ENCODE measurements at regions not wholly inside any gene's neighbourhood (a gene's known extent, or its start where the extent isn't known, plus 50 kb on each side); places are given as distances from the start of the nearest gene placed in this dataset.

DNA sequence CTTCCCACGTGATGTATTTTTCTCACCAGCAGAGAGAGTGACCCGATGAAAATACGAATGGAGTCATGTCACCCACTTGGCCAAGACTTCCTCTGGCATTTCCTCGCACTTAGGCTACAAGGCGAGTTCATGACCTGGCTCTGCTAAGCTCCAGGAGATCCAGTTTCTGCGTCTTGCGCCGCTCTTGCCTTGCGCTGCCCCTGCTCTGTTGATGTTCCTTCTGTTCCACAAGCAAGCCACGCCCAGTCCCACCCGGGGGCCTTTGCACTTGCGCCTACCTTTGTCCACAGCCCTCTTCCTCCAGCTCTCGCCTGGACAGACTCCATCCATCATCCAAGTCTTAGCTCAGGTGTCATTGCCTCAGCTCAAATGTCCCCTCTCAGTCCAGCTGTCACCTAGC lies 116.3 kb upstream of the SHH start:
- no peak for DNase-seq

DNA sequence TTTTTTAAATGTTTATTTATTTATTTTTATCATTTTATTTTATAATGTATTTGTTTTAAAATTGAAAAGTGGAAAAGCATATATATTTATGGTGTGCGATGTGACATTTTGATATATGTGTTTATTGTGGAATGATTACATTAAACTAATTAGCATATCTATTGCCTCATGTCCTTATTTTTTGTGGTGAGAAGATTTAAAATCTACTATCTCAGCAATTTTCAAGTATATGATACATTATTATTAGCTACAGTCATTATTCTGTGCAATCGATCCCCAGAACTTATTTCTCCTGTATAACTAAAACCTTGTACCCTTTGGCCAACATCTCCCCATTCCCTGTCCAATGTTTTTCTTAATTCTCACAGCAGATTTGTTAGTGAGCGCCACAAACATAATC lies 115.6 kb upstream of the SHH start:
- no peak for DNase-seq

DNA sequence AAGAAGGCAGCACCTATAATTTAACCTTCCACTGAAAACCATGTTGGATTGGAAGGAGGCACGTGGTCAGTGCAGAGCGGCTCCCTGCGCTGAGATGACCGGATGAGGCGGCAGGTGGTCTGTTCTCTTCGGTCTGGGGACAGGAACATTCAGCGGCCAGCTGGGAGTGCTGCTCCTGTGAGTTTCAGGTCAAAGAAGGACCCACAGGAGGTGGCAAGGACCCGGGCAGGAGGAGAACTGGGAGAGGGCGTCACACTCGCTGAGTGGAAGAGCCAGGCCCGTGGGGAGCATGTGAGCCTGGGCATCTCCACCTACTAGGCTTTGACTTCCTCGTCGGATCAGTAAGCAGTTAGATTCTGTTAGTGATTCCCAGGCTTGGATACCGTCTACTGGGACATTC lies 113.4 kb upstream of the SHH start:
- DNase-seq = no peak

DNA sequence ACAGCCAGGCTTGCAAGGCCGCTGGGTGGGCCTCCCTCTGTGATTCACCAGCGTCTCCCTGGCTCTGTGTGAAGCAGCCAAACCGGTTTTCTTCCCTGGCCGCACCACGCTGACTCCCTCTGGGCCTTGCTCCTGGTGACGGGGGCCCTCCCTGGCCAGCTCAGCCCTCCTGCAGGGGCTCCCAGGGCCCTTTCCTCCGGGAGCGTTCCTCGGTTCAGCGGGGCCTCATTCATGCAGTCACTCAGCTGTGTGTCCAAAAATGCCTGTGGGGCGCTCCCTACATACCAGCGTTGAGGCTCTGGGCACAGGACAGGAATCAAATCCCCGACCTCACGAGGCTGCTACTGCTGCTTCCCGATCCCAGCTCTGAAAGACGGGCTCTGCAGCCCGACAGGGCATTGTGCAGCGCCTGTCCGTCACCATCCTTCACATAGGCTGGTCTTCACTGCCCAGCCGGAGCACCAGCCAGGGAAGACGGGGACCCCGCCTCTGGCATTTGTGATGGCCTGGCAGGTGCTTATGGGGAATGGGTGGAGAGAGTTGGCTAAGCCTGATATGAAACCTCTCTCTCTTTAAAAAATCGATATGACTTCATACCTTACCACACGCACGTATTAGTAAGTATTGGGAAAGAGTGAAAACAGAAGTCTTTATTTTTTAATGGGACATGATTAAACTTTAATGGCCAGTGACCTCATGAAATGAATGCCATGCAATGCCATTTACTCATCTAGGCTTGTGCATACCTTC lies 110.0 kb upstream of the SHH start:
- no peak for DNase-seq

DNA sequence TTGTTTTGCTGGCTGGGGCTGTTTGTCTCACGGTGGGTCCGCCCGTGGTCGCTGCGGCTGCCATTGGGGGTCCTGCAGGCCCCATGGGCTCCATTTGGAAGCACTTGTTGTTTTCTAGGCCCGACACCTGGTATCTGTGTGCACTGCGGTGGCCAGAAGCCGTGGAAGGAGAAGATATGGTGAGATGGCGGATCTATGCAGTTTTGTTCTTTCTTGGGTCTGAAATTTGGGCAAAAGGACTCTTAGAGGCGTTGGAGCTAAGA lies 109.5 kb upstream of the SHH start:
- DNase-seq = no peak

- no peak for DNase-seq
Observed at GRCh38 chr7:155921086-155921803, 109.0 kb upstream of the SHH start.

- no peak for DNase-seq
Observed at GRCh38 chr7:155920068-155920461, 107.8 kb upstream of the SHH start.

DNA sequence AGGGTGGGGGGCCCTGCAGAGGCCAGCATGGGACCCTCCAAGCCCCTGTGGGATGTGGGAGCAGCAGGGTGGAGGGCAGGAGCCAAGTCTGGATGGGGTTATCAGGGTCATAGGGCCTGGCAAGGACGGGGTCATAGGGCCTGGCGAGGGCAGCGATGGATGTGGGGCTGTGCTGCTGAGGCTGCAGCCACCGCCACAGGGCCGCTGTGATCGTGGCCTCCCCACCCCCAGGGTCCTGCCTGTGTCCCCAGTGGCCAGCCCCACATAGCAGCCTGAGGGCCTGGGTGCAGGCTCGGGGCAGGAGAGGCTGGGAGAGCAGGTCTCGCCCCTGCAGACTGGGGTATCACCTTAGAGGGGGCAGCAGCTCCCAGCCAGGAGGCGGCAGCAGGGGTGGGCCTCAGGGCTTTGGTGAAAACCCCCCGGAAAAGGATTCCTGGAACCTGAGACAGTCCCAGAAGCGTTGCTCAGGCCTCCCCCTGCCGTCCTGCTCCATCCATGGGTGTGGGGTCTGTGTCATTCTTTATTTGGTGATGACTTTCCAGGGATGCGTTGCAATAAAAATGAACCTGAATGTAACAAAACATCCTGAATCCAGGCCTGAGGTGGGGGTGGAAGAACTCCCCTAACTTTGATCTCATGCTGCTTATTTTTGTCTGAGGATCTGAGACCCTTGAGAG lies 107.3 kb upstream of the SHH start:
- no peak for DNase-seq

GRCh38 chr7:155918720-155919390 lies 106.6 kb upstream of the SHH start:
- DNase-seq = no peak

- DNase-seq = no peak
Observed at GRCh38 chr7:155917836-155918430, 105.7 kb upstream of the SHH start.

- no peak for DNase-seq
Observed at GRCh38 chr7:155916926-155917655, 104.8 kb upstream of the SHH start.

DNA sequence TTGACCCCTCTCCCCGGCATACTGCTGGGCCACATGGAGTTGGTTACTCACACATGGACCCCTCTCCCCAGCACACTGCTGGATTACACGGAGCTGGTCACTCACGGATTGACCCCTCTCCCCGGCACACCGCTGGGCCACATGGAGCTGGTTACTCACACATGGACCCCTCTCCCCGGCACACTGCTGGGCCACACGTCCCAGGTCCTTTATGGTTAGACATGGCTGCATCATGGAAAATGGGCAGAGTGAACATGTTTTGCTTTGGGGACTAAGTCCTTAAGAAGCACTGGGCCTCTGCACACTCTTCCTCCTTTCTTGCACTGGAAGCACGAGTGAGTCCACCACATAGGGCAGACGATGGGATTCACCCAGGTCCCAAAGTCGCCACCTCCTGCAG lies 102.1 kb upstream of the SHH start:
- DNase-seq = no peak

- no peak for DNase-seq
Observed at GRCh38 chr7:155913719-155914118, 101.5 kb upstream of the SHH start.

DNA sequence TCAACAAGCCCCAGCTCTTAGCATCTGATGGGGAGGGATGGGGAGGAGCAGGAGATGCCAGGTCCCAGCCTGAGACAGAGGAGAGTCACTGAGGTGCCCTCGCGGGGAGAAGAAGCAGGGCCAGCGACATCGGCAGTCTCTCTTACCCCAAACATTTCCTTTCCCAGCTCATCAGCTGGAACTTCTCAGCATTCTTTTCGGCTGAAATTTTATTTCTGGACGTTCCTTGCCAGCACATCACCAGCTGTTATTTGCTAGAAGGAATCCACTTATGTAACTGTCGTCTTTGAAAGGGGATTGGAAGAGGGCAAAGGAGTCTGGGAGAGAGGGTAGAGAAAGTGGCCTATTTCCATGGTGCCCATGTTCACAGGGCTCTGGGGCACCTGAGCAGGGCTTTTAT lies 101.0 kb upstream of the SHH start:
- DNase-seq = no peak

- DNase-seq = no peak
Observed at GRCh38 chr7:155911471-155912105, 99.3 kb upstream of the SHH start.

- no peak for DNase-seq
Observed at GRCh38 chr7:155908385-155908784, 96.1 kb upstream of the SHH start.

- no peak for DNase-seq
Observed at GRCh38 chr7:155907450-155908200, 95.4 kb upstream of the SHH start.

- no peak for DNase-seq
Observed at GRCh38 chr7:155901176-155901575, 88.9 kb upstream of the SHH start.

- DNase-seq = no peak
Observed at GRCh38 chr7:155899596-155899995, 87.3 kb upstream of the SHH start.

- DNase-seq = no peak
Observed at GRCh38 chr7:155897758-155898386, 85.6 kb upstream of the SHH start.

Measured in activated naive CD4-positive, alpha-beta T cell (primary cell).